K562 (cell line): ENCODE measurements at regions not wholly inside any gene's neighbourhood (a gene's known extent, or its start where the extent isn't known, plus 50 kb on each side); places are given as distances from the start of the nearest gene placed in this dataset.
A peak's percentile ranks its signal among the peaks of the same experiment; 100 is the strongest.

Source experiments
- ATAC-seq: fragments of 200-7000 bp; cut with Tn5 transposase; 3 replicates; pipeline ENCODE4 v1.9.1; 2020; ENCODE audit warnings: moderate library complexity
- BruUV-seq: library from RNA; stranded (reverse); fragments of 400-500 nt; replicated peaks from 2 replicates; lab custom pipeline; 2021; lab: Mats Ljungman, UMichigan
- CTCF ChIA-PET: fragments of 300-600 bp; formaldehyde crosslinking; extraction: SDS; loops from one replicate; lab custom pipeline; 2021; ENCODE audit warnings: low intra/inter-chr PET ratio; lab: Yijun Ruan, JAX
- POLR2A ChIA-PET: fragments of 300-600, 350-650 bp; sonication (Branson Sonifier 250); formaldehyde crosslinking; extraction: SDS; loops from one replicate; lab custom pipeline; 2021; ENCODE audit warnings: antibody characterized with exemption, inconsistent platforms; lab: Yijun Ruan, JAX
- DNase-seq, 4 experiments: peaks; one replicate each; pipeline versions ENCODE4 v3.0.0 to v3.0.0-alpha.2; 2011 to 2018; ENCODE audit warnings: low spot score in 3 of 4, mixed read lengths in 3 of 4; ENCODE audit errors: extremely low read depth in 1 of 4
- FAIRE-seq: peaks from 2 replicates; lab custom pipeline; 2011; peaks lifted over from hg19 to GRCh38; lab: Jason Lieb, UNC
- H2AFZ ChIP-seq: 2 replicates; pipeline ENCODE4 v1.6.0; 2011; ENCODE audit warnings: low read depth, low read length, control low read depth, inconsistent platforms
- H3K27ac ChIP-seq: fragments of 200-600 bp; 3 replicates; pipeline ENCODE4 v1.8.0; 2011; ENCODE audit warnings: low read depth, mild to moderate bottlenecking, control low read depth, inconsistent platforms, low read length, moderate library complexity, mixed read lengths; ENCODE audit errors: extremely low read depth
- H3K27me3 ChIP-seq, 2 experiments: fragments of 300-600 bp in 1 of 2; 2 replicates in 1 of 2; 3 replicates in 1 of 2; pipeline versions ENCODE4 v1.6.0 to v1.8.0; 2011; ENCODE audit warnings: inconsistent platforms in 2 of 2, low read length in 2 of 2, mild to moderate bottlenecking in 1 of 2, mixed read lengths in 1 of 2, moderate library complexity in 1 of 2; ENCODE audit not compliant: control insufficient read depth in 2 of 2, insufficient read depth in 2 of 2
- H3K36me3 ChIP-seq: fragments of 300-600 bp; 3 replicates; pipeline ENCODE4 v1.8.0; 2011; ENCODE audit warnings: mild to moderate bottlenecking, low read length, inconsistent platforms; ENCODE audit not compliant: control insufficient read depth, insufficient read depth
- H3K4me1 ChIP-seq, 2 experiments: fragments of 200-600 bp in 1 of 2; replicated peaks in 1 of 2; 2 replicates in 1 of 2; 3 replicates in 1 of 2; pipeline versions ENCODE4 v1.5.1 to v1.8.0; 2011; ENCODE audit warnings: inconsistent platforms in 2 of 2, low read length in 2 of 2, mild to moderate bottlenecking in 1 of 2, mixed read lengths in 1 of 2, moderate library complexity in 1 of 2; ENCODE audit not compliant: control insufficient read depth in 2 of 2, insufficient read depth in 2 of 2
- H3K4me2 ChIP-seq: 2 replicates; pipeline ENCODE4 v1.6.1; 2011; ENCODE audit warnings: low read length, control low read depth, inconsistent platforms, mixed read lengths; ENCODE audit not compliant: insufficient read depth
- H3K4me3 ChIP-seq: fragments of 200-600 bp; sonication (generic), shearing (Covaris generic); 2 replicates; pipeline ENCODE4 v1.5.1; 2016; ENCODE audit warnings: control low read depth, inconsistent platforms
- H3K79me2 ChIP-seq: fragments of 200-600 bp; 3 replicates; pipeline ENCODE4 v1.8.0; 2011; ENCODE audit warnings: low read length, inconsistent platforms; ENCODE audit not compliant: control insufficient read depth, insufficient read depth
- H3K9ac ChIP-seq, 2 experiments: 2 replicates each; pipeline versions ENCODE4 v1.6.0 to v1.6.1; 2011; ENCODE audit warnings: low read depth in 2 of 2, low read length in 2 of 2, control low read depth in 1 of 2, inconsistent platforms in 1 of 2, mild to moderate bottlenecking in 1 of 2, mixed read lengths in 1 of 2; ENCODE audit not compliant: insufficient read depth in 1 of 2
- H3K9me1 ChIP-seq: one replicate; pipeline ENCODE4 v1.6.0; 2011; ENCODE audit warnings: inconsistent platforms, mild to moderate bottlenecking, low read length, moderate library complexity; ENCODE audit not compliant: control insufficient read depth, insufficient read depth
- H3K9me3 ChIP-seq: replicated peaks from 2 replicates; pipeline ENCODE4 v1.5.1; 2011; ENCODE audit warnings: low read depth, low read length, inconsistent platforms; ENCODE audit not compliant: control insufficient read depth, insufficient read depth
- H4K20me1 ChIP-seq: replicated peaks from 2 replicates; pipeline ENCODE4 v1.6.1; 2011; ENCODE audit warnings: low read length, inconsistent platforms, mixed read lengths; ENCODE audit not compliant: control insufficient read depth, insufficient read depth
- DDX20 ChIP-seq: fragments of 450-650 bp; IDR thresholded peaks from 2 replicates; pipeline ENCODE4 v1.6.1; 2016; ENCODE audit warnings: missing genetic modification characterization, low read depth, mild to moderate bottlenecking, missing compliant biosample characterization, moderate library complexity
- GATAD2A ChIP-seq: fragments of 450-650 bp; IDR thresholded peaks from 2 replicates; pipeline ENCODE4 v1.6.1; 2017
- HNRNPK ChIP-seq: fragments of 200-400 bp; formaldehyde crosslinking; IDR thresholded peaks from one replicate; pipeline ENCODE4 v1.6.1; 2018; ENCODE audit warnings: mild to moderate bottlenecking, low read depth, low read length; ENCODE audit not compliant: poor library complexity, severe bottlenecking
- KDM5B ChIP-seq: fragments of 200-600 bp; sonication (generic); IDR thresholded peaks from 2 replicates; pipeline ENCODE4 v1.6.1; 2012; ENCODE audit warnings: low read depth, mild to moderate bottlenecking, moderate library complexity, low read length, control low read depth, inconsistent platforms; ENCODE audit not compliant: insufficient replicate concordance
- RCOR1 ChIP-seq, 2 experiments: IDR thresholded peaks; 2 replicates each; pipeline ENCODE4 v1.6.1; 2012; ENCODE audit warnings: low read depth in 2 of 2, low read length in 2 of 2, borderline replicate concordance in 1 of 2, improper control_type of control experiment in 1 of 2
- RUNX1 ChIP-seq: sonication (generic); IDR thresholded peaks from 2 replicates; pipeline ENCODE4 v1.6.1; 2016; ENCODE audit warnings: antibody characterized with exemption, low read depth
- SREBF1 ChIP-seq: fragments of 150-350 bp; IDR thresholded peaks from 2 replicates; pipeline ENCODE4 v1.6.1; 2014; ENCODE audit warnings: antibody characterized with exemption, low read depth, low read length, borderline replicate concordance
- TRIM28 ChIP-seq: fragments of 450-650 bp; IDR thresholded peaks from 2 replicates; pipeline ENCODE4 v1.6.1; 2017
- TSHZ1 ChIP-seq: fragments of 250-450 bp; sonication (Bioruptor Pico); IDR thresholded peaks from 2 replicates; pipeline ENCODE4 v1.4.0; 2020; ENCODE audit warnings: mild to moderate bottlenecking, moderate library complexity
- XRCC5 ChIP-seq: fragments of 200-400 bp; formaldehyde crosslinking; IDR thresholded peaks from 2 replicates; pipeline ENCODE4 v1.6.1; 2017; ENCODE audit warnings: low read depth, mild to moderate bottlenecking, low read length
- ZNF280A ChIP-seq: fragments of 450-650 bp; IDR thresholded peaks from 2 replicates; pipeline ENCODE4 v1.6.1; 2018; ENCODE audit warnings: mild to moderate bottlenecking, low read depth; ENCODE audit not compliant: partially characterized antibody
- ZNF354B ChIP-seq: fragments of 250-450 bp; sonication (Bioruptor Pico); IDR thresholded peaks from 2 replicates; pipeline ENCODE4 v1.4.0; 2020
- ZNF507 ChIP-seq: conservative IDR thresholded peaks from 2 replicates; pipeline ENCODE4 v1.6.1; 2017; ENCODE audit warnings: missing genetic modification characterization, missing compliant biosample characterization
- ZNF583 ChIP-seq: fragments of 250-450 bp; sonication (Bioruptor Pico); IDR thresholded peaks from 2 replicates; pipeline ENCODE4 v1.4.0; 2020
- WGBS: fragments of 100-300 bp; shearing (Covaris generic); methylation state at CpG from one replicate; pipeline ENCODE4 v1.1.6; 2016; ENCODE audit warnings: low coverage, mixed read lengths; ENCODE audit not compliant: insufficient coverage; ENCODE audit errors: missing lambda C conversion rate; 5-methylcytosine and 5-hydroxymethylcytosine counted together
- in situ Hi-C: fragments of 300-500 bp; cut with MboI; formaldehyde crosslinking; loops from 4 replicates; pipeline ENCODE4 v1.15.0; 2018; ENCODE audit warnings: inconsistent platforms, mixed read lengths
- intact Hi-C: fragments of 100-400 bp; cut with micrococcal nuclease; formaldehyde crosslinking; loops from 2 replicates; pipeline ENCODE4 v1.14.2; 2022

DNA sequence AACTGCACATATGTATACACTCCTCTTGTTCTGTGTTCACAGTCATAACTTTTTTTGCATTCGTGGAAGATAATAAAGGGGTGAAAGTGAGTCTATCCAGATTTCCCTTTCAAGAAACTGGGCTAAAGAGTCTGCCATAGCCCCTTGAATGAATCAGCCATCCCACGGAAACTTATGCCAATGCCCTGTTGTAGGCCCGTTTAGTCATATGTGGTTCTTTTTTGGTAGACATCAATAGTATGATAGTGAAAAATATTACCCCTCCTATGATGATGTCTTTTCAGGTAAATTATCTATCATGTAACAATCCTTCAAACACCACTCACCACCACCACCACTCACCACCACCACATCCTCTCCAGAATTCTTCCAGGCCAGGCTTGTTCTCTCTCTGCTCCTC is 99.9 kb upstream of the MYLIP start:
- H2AFZ ChIP-seq: peak overlapping the region; percentile 57
- no peak for ATAC-seq
- H3K9me3 ChIP-seq: peaks cover 5% of the 10 kb centered on the region
- no peak overlapping the region for H3K4me2 ChIP-seq
- H3K36me3 ChIP-seq: no peaks in the 10 kb centered on the region; the same call in 2 of the 3 replicates
- H3K9me1 ChIP-seq: no peaks in the 10 kb centered on the region
- H3K27ac ChIP-seq: no peak overlapping the region
- WGBS: 68% methylated on average over 3 of the region's 3 CpGs
- H3K4me1 ChIP-seq: peaks cover 10 to 30% of the 10 kb centered on the region in 2 experiments
- CTCF ChIA-PET: no interaction called here
- H3K4me3 ChIP-seq: no peak overlapping the region
- no peaks in the 10 kb centered on the region for H3K79me2 ChIP-seq
- intact Hi-C loops (no loop called here), in situ Hi-C loops (no loop called here)
- POLR2A ChIA-PET: no interaction called here
- no peak overlapping the region for H3K9ac ChIP-seq
- H3K27me3 ChIP-seq: no peaks in the 10 kb centered on the region
- FAIRE-seq: no peak
- no peak for DNase-seq
- BruUV-seq: no TSS peak
- H4K20me1 ChIP-seq: no peaks in the 10 kb centered on the region
- TF ChIP-seq TRIM28 (no peak), RCOR1 (IDR thresholded peaks at IDR 0.05; ENCODE audit: borderline replicate concordance in 1 of 2, low read depth in 2 of 2, low read length in 2 of 2) (no peak), XRCC5 (no peak), ZNF354B (CRISPR knock-in tag) (no peak), ZNF583 (CRISPR knock-in tag) (no peak), HNRNPK (no peak), GATAD2A (no peak), KDM5B (no peak), ZNF280A (no peak), SREBF1 (no peak), TSHZ1 (CRISPR knock-in tag) (no peak), RUNX1 (no peak), ZNF507 (no peak), DDX20 (no peak)
